GM21360 (cell line): ENCODE measurements at regions not wholly inside any gene's neighbourhood (a gene's known extent, or its start where the extent isn't known, plus 50 kb on each side); places are given as distances from the start of the nearest gene placed in this dataset.

Experiments used
- ATAC-seq: cut with Tn5 transposase; IDR thresholded peaks from one replicate; pipeline ENCODE4 v1.9.1; 2021; ENCODE audit warnings: mild to moderate bottlenecking, moderate library complexity; ENCODE audit not compliant: unreplicated experiment

DNA sequence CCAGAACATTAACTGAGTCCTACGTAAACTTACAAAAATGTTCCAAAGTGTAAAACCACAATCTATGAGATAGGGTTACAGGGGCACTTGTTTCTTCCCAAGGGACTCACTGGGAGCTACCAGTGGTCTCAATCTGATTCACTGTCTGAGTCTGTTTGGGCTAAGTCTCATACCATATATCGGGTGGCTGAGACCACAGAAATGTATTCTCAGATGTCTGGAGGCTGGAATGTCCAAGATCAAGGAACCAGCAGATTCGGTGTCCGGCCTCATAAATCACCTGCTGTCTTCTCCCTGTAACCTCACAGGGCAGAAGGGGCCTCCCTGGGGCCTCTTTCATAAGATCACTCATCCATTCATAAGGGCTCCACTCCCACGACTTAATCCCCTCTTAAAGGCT is 616.3 kb upstream of the TMEM132C start:
- ATAC-seq = no peak

DNA sequence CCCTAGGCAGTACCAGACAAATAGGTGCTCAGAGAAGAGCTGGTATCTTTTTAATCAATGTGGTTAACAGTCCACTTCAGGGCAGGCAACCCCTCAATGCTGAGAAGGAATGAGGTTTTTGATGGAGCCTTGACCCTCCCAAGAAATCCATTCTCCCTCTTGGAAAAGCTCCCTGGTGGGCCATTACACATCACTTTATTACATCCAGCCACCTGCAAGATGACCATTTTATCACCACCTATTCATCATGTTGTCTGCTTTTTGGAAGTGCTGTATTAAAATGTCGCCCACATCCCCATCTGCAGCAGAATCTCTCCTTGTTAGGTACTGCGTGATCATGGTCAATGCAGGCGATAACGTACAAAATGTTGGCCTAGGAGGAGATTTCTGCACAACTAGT is 614.7 kb upstream of the TMEM132C start:
- no peak for ATAC-seq

DNA sequence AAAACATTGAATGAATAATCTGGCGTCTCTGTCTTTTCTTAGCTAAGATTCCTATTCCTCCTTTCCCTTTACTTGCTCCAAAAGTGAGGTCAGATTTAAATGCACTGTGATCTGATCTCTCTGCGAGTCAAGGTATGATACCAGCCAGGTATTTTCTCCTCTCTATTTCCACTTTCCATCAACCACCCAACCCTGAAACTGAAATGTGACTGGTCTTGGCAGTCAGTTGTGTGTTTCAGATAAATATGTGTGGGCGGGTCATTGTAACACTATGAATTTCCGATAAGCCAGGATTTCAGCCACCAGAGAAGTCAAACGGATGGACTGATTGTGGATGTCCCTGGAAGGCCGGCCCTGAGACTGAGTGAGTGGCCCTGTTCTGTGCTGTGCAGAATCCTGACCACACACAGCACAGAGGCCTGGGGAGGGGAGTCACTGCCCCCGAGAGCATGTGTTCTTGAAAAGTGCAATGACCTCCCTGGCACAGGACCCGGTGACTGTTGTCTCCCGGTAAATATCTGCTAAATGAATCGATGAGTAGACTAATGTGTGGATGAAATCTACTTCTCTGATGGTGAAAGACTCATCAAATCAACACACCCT is 612.5 kb upstream of the TMEM132C start:
- no peak for ATAC-seq

DNA sequence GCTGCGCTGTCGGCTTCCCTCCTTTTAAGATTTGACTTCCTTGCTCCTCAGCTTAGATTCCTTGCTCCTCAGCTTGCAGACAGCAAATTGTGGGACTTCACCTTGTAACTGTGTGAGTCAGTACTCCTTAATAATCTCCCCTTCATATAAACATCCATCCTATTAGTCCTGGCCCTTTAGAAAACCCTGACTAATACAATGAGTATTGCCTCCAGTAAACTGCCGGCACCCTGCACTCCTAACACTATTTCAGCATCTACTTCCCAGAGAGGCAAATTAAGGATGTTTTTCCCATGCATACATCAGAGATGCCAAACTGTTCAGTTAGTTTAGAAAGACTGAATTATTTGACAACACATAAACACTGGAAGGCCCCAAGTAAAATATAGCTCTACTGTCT is 611.3 kb upstream of the TMEM132C start:
- no peak for ATAC-seq

DNA sequence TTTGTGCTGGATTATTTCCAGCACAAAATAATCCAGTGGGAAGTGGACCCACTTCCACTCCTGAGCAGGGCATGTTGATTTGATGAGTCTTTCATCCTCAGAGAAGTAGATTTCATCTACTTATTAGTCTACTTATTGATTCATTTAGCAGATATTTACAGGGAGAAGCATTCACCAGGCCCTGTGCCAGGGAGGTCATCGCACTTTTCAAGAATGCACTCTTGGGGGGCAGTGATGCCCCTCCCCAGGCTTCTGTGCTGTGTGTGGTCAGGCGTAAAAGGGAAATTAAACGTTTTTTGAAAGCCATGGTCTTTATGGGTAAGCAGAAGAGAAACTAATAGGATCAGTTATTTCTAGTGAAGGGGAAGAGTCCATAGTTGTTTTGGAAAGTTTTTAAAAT is 610.7 kb upstream of the TMEM132C start:
- ATAC-seq = no peak

DNA sequence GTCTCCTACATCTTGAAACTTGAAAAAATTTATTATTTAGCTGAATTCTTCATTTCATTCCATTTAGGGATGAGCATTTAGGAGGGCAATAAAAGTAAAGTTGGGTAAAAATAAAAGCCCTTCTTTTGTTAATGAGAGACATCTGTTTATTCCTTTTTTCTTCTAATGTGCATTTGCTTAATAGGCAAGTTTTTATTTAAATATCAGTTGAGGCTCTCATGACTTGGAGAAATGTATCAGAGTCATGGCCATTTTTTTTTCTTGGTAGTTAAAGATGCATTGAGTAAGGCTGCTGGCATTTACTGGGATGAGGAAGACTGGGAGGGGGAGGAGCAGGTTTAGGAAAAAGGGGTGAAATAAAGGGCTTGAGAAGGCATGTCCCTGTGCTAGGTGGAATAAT is 609.9 kb upstream of the TMEM132C start:
- ATAC-seq = no peak

DNA sequence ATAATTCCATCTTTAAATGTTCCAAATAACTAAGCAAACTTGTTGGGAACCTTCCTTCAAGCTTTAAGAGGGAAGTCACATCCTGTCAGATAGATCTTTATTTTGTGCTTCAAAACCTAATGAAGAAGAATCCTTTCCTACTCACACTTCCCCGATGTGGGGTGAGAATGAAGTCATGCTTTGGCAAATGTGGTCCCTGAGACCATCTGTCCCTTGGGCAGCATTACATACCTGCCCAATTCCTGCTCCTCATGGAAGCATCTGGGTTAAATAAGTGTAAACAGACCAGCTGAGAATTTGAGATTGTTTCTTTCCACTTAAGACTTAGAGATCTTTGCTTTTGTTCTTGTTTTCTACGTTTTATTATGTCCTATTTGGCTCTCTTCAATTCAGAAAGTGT is 606.0 kb upstream of the TMEM132C start:
- ATAC-seq = no peak

DNA sequence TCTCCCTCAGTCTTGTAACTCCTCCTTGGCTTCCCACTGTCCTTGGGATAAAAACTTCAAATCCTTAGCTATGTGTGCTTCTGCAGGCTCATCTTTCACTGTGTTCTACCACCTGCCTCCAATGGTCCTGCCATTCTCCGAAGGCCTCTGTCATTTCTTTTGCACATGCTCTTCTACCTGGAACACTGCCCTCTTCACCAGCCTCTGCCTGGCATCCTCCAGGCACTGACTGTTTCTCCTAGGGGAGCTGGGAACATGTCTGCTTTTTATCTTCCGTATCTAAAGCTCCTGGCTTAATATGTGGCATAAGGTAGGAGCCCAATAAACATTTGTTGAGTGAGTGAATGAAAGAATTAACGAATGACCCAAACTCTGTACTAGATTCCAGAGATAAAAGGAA is 603.3 kb upstream of the TMEM132C start:
- ATAC-seq = no peak

DNA sequence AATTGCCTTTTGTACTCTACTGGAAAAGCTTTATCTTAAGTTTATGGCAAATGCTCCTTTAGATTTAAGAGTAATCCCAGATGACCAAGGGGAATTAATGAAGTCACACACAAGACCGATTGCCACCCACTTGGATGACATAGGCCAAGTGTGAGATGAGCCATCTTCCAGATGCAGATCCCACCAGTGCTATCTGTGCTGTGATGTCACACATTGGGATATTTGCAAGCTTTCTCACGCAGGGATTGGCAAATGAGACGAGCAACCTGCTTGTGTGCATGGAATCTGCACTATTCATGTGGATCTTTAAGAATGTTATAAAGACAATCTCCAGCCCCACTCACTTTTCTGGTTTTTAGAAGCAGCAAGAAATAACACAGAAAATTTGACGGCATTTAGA is 602.1 kb upstream of the TMEM132C start:
- ATAC-seq = no peak

DNA sequence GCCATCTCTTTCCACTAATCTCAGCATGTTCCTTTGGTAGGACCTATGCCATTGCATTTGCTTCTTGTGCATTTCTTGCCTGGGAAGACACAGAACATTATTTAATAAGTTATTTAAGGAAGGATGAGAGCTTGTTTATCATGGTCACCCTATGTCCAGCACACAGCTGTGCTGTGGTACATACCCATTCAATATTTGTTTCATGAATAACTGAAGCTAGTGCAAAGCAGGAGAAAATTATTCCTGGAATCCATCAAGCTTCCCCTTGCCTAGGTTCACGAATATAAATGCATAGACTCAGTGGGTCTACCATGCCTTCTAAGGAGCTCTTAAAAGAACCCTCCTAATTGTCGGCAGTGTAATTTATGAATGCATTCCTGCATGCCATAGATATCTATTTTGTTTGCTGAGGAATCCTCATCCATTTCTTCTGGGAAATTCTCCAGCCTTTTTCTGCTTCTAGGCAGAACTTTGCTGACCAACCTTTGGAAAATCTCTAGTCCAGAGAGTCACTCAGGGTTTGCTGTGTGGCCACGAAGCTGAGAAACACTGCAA is 599.8 kb upstream of the TMEM132C start:
- no peak for ATAC-seq

DNA sequence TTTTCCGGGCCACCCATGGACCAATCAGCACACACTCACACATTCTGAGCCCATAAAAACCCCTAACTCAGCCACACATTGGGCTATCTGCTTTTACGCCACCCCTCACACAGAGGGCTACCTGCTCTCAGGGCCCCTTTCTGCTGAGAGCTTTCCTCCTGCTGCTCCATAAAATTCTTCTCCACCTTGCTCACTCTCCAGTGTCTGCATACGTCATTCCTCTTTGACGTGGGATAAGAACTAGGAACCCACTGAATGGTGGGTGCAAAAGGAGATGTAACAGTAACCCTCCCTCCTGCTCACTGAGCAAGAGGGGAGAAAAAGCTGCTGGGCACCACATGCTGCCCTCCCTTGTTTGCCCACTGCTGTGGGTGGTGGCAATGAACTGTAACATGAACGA is 596.7 kb upstream of the TMEM132C start:
- ATAC-seq = no peak

DNA sequence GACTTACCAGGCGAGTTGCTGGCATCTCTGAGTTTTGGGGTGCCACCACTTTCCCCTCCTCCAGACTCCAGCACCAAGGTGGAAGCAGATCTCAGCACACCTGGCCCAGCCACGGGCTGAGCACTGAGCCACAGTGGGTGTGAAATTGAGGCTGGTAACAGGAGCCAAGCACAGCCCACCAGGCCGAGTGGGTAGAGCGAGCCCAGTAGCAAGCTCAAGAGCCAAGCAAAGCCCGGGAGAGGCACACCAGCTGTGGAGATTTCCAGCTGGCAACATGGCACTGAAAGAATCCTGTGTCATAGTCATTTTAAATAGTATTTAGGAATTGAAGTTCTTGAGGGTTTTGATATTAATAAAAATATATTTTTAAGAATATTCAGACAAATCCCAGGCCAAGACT is 596.2 kb upstream of the TMEM132C start:
- ATAC-seq = no peak

DNA sequence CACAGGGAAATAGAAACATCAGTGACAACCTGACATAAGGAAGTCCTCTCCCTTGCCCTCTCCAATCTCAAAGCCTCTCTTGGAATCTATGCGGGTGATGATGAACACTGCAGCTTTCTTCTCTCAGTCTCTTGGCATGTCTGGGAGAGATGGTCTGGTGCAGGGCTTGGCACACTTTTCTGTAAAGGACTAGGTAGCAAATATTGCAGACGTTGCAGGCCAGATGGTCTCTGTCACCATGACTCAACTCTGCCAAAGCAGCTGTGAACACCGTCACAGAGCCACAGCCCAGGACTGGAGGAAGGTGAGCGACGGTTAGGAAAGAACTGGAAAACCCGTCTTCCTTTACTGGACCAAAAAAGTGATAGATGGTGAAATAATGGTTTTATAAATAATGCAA is 591.0 kb upstream of the TMEM132C start:
- no peak for ATAC-seq

DNA sequence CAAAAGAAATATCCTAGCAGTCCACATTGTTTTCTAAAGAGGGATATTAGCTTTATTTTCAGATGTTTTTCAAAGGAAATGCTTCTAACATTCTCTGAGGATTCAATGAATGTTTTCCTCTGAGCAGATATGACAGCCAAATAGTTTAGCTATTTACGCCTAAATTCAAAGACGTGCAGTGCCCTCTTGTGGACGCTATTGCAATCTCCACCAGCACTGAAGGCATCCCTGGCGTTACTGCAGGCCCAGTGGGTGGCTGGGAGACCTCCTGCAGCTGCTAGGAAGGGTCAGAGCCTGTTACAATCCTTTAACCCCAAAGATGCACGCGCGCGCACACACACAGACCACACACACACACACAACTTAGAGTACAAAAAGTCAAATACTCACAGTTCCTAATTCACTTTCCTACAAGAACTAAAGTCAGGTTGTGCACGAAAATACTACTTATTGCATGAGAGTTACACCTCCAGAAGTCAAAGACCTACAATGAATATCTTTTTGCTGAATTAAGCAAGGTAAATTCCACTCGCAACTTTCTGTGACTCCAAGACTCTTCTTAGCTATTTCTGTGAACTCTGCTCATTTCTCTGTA is 589.3 kb upstream of the TMEM132C start:
- no peak for ATAC-seq

DNA sequence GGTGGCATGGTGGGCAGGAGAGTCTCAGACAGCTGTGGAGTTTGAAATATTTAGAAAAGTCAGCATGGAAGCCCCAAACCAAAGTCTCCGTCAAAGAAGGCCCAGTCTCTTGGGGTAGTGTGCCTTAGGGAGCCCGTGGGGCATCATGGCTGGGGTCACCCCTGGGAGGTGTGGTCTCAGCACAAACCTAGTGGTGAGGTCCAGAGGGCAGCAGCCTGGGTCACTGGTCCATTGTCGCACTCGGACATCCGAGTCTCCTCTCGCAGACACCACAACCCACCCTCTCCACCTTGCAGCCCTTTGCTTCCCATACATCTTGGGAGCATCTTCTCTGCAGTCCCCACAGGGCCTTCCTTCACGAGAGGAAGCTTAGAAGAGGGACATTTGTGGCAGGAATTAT is 588.0 kb upstream of the TMEM132C start:
- ATAC-seq = no peak

DNA sequence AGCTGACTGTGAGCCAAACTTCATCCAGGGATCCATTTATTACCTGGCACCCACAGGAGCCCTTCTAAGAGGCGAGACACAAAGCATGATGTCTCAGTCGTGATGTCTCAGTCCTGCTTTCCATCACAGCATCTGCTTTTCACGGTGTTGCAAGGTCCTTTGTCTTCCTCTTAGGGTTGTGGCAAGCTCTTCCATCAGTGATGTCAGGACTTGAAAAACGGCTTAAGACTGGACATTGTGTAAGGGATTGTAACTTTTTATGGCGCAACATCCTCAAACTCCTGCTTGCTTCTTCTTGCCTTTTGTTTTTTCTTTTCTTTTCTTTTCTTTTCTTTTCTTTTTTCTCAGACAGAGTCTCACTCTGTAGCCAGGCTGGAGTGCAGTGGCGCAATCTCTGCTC is 586.5 kb upstream of the TMEM132C start:
- ATAC-seq = no peak

DNA sequence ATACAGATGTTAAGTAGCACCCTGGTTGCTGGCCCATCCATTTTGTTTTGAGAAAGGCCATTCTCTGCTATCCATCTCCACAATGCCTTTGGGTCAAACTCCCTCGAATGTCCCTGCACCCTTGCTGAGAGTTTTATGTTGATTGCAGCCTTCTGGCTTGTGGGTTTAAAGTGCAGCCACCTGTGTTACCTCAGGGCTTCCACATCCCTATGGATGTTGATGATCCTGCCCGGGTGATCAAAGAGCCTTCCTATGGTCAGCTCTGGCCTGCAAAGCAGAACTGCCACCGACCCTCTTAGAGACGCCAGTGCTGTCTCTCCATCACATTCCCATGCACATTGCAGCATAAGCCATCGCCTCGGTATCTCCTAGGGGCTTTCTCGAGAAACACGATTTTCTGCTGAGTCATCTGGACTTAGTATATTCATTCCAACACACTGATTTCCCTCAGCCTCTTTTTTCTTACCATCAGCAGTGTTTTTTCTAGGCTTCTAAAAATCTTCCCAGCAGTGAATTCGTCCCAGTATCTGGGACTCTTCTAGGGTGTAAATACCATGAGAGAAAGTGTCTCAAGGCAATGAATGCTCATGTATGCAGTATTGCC is 585.7 kb upstream of the TMEM132C start:
- no peak for ATAC-seq

DNA sequence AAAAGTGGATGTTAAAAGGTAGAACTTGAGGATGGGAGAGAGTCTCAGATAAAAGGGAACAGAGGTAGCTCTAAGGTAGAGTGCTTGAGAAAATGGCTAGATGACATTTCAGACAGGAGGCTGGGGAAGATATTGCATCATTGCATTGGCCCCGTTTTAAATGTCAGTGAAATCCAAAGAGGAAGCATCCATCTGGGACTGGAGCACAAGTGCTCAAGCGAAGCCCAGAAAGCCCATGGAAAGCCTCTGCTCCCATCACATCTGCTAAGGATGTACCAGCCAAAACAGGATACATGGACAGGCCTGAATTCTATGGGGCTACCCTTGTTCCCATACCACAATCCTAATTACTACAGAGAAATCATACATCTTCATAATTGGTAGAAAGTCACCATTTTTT is 581.5 kb upstream of the TMEM132C start:
- ATAC-seq = no peak

DNA sequence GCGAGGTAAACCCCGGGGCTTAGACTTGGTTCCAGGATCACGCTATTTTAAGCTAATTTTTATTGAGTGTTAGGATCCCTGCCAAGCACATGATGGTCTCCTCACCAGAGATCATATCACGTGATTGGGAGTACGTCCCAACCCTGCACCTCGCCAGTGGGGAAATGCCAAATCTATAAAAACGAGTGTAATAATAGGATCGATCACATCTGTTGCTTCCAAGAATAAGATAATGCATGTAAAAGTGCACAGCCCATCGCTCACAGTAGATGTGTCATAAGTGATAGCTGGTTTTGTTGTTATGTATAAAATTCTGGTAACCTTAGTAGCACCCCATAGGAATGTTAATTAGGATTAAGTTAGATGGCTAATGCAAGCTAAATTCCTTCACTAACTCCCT is 581.0 kb upstream of the TMEM132C start:
- no peak for ATAC-seq

DNA sequence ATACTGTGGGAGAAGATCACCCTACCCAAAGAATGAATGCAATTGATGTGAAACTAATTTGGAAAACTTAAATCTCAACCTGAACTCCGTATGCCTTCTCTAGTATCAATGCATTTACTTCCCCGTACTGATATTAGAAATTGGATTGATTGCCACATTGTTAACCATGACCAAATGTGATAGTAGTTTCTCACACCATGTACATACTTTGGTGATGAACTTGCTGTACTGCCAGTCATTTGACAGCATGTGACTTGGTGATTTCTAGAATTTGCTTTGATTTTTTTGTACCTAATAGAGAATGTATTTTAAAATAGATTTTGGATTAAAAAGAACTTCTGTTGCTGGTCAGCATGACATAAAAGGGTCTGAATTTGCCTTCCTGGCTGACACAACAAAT is 579.8 kb upstream of the TMEM132C start:
- ATAC-seq = no peak

DNA sequence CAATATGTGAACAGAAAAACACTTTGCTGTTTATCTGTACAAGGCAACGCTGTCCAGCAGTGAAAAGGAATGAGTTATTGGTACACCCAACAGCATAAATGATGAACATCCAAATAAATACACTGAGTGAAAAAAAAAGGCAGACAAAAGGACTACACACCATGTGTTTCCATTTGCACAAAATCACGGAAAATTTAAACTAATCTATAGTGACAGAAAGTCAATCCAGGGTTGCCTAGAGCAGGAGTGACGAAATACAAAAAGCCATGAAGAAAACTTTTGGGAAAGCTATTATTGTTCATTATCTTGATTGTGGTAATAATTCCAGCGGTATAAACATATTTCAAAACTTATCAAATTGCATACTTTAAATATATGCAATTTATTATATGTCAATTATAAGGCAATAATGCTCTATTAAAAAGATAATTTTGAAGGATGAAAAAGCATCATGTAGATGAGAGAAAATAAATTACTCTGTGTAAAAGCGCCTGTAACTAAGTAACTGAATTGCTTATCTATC is 578.0 kb upstream of the TMEM132C start:
- ATAC-seq = no peak

DNA sequence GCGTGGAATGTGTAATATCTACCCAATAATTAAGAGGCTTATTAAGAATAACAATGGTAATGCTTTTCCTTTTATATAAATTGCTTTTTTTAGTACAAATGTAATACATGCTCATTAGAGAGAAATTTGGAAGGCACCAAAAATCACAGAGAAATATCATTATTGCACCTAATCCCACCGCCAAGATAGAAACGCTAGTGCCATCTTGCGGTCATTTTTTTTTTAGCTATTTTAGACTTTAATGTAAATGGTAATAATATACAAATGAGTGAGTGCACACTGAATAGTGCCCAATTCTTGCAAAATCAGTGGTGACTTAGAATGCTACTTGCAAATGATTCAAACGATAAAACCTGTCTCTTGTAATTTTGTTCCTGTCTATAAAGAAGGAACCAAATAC is 576.8 kb upstream of the TMEM132C start:
- ATAC-seq = no peak
